NCI-H1417 (cell line): ENCODE measurements at regions not wholly inside any gene's neighbourhood (a gene's known extent, or its start where the extent isn't known, plus 50 kb on each side); places are given as distances from the start of the nearest gene placed in this dataset.
A peak's percentile ranks its signal among the peaks of the same experiment; 100 is the strongest.

Experiments used
- DNase-seq, 3 experiments: peaks; one replicate each; lab custom pipeline; 2025; lab: John Stamatoyannopoulos, UW

- no peak for DNase-seq
Measured at GRCh38 chr12:130101370-130101769, 60.9 kb upstream of the FZD10 start.

- DNase-seq = no peak
Measured at GRCh38 chr12:130102266-130102665, 60.0 kb upstream of the FZD10 start.

- DNase-seq = peak in 2 of 3 experiments; percentile 75 to 89
Measured at GRCh38 chr12:130104571-130105106, 57.6 kb upstream of the FZD10 start.

- DNase-seq = no peak
Measured at GRCh38 chr12:130109062-130109945, 53.0 kb upstream of the FZD10 start.

- no peak for DNase-seq
Measured at GRCh38 chr12:130110914-130111313, 51.4 kb upstream of the FZD10 start.

GRCh38 chr12:130111965-130112496 lies 50.2 kb upstream of the FZD10 start:
- no peak for DNase-seq
